ENCODE measurements at regions not wholly inside any gene's neighbourhood (a gene's known extent, or its start where the extent isn't known, plus 50 kb on each side); places are given as distances from the start of the nearest gene placed in this dataset.

DNA sequence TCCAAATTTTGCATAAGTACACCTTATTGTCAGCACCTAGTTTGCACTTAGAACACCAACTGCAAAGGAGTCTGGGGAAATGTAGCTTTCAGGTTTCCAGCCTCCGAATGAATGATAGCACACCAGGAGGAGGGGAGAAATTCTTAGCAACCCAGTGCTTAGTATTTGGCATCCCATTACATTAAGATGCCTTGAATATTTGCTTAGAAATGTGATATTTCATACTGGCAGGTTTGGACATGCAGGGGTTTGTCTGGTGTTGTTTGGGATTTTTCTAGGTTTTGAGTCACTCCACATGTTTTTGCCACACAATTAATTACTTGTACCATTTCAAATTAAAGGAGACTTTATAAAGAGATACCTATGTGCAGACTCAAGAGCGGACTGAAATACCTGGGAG is 60.3 kb upstream of the CAMK2D start:
- TF ChIP-seq CTCF (IDR thresholded peaks at IDR 0.05; ENCODE audit: borderline replicate concordance, extremely low read depth, insufficient read depth): no peak
- intact Hi-C loops (cut with DNase I): loop anchor here (10.0 kb wide), 1 partner anchor 53 kb away; no protein-coding TSS in a partner anchor
- no peaks in the 10 kb centered on the region for H3K4me1 ChIP-seq (ENCODE audit: control insufficient read depth in 2 of 3, insufficient read depth in 2 of 3, low read depth in 1 of 3, low read length in 3 of 3)
- no peak overlapping the region for H3K4me3 ChIP-seq (ENCODE audit: low read length in 3 of 3)
- no peak overlapping the region for H3K9ac ChIP-seq (ENCODE audit: low read length in 3 of 3)
- no peaks in the 10 kb centered on the region for H3K36me3 ChIP-seq (ENCODE audit: control insufficient read depth in 2 of 3, insufficient read depth in 3 of 3, low read length in 3 of 3)
- no peaks in the 10 kb centered on the region for H3K27me3 ChIP-seq (ENCODE audit: control insufficient read depth, insufficient read depth, low read length)
- H3K27ac ChIP-seq (ENCODE audit: low read depth in 2 of 2, low read length in 2 of 2): no peak overlapping the region
- no peaks in the 10 kb centered on the region for H3K9me3 ChIP-seq (ENCODE audit: control insufficient read depth in 2 of 3, insufficient read depth in 1 of 3, low read length in 3 of 3)
- DNase-seq (peak in 2 of 5 donors; percentile 58 to 73), FAIRE-seq (no peak)

DNA sequence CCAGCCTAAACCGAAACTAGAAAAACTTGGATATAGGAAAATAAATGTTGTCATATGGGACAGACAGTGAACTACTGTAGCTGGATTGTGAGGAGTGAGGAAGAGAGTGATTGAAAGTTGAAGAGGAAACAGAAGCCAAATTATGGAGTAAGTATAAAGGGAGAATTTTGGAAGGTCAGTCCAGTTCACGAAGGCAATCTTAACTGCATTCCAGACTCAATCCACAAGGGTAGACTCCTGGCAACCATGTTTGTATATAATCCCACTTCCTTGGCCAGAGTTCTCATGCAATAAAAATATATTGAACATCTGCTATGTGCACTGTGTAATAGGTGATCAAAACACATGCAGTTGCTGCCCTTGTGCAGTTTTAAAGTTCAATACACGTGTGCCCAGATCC is 58.6 kb upstream of the CAMK2D start:
- H3K27me3 ChIP-seq (ENCODE audit: control insufficient read depth, insufficient read depth, low read length): no peaks in the 10 kb centered on the region
- no peak for FAIRE-seq
- intact Hi-C loops (cut with DNase I): loop anchor here (10.0 kb wide), 1 partner anchor 55 kb away; no protein-coding TSS in a partner anchor
- no peaks in the 10 kb centered on the region for H3K36me3 ChIP-seq (ENCODE audit: control insufficient read depth in 2 of 3, insufficient read depth in 3 of 3, low read length in 3 of 3)
- TF ChIP-seq CTCF (IDR thresholded peaks at IDR 0.05; ENCODE audit: borderline replicate concordance, extremely low read depth, insufficient read depth): no peak
- H3K9ac ChIP-seq (ENCODE audit: low read length in 3 of 3): no peak overlapping the region
- no peaks in the 10 kb centered on the region for H3K4me1 ChIP-seq (ENCODE audit: control insufficient read depth in 2 of 3, insufficient read depth in 2 of 3, low read depth in 1 of 3, low read length in 3 of 3)
- no peak for DNase-seq
- no peaks in the 10 kb centered on the region for H3K9me3 ChIP-seq (ENCODE audit: control insufficient read depth in 2 of 3, insufficient read depth in 1 of 3, low read length in 3 of 3)
- no peak overlapping the region for H3K4me3 ChIP-seq (ENCODE audit: low read length in 3 of 3)
- H3K27ac ChIP-seq (ENCODE audit: low read depth in 2 of 2, low read length in 2 of 2): no peak overlapping the region

GRCh38 chr4:113815826-113816225 is 54.3 kb upstream of the CAMK2D start:
- intact Hi-C loops (cut with DNase I): no loop called here
- no peaks in the 10 kb centered on the region for H3K9me3 ChIP-seq (ENCODE audit: control insufficient read depth in 2 of 3, insufficient read depth in 1 of 3, low read length in 3 of 3)
- no peak overlapping the region for H3K4me3 ChIP-seq (ENCODE audit: low read length in 3 of 3)
- H3K4me1 ChIP-seq (ENCODE audit: control insufficient read depth in 2 of 3, insufficient read depth in 2 of 3, low read depth in 1 of 3, low read length in 3 of 3): no peaks in the 10 kb centered on the region
- no peak overlapping the region for H3K27ac ChIP-seq (ENCODE audit: low read depth in 2 of 2, low read length in 2 of 2)
- no peaks in the 10 kb centered on the region for H3K27me3 ChIP-seq (ENCODE audit: control insufficient read depth, insufficient read depth, low read length)
- FAIRE-seq (no peak), DNase-seq (no peak)
- H3K9ac ChIP-seq (ENCODE audit: low read length in 3 of 3): no peak overlapping the region
- no peaks in the 10 kb centered on the region for H3K36me3 ChIP-seq (ENCODE audit: control insufficient read depth in 2 of 3, insufficient read depth in 3 of 3, low read length in 3 of 3)
- TF ChIP-seq CTCF (IDR thresholded peaks at IDR 0.05; ENCODE audit: borderline replicate concordance, extremely low read depth, insufficient read depth): no peak

- Histone ChIP-seq H3K4me1 (ENCODE audit: control insufficient read depth in 2 of 3, insufficient read depth in 2 of 3, low read depth in 1 of 3, low read length in 3 of 3) (no peaks in the 10 kb centered on the region), H3K36me3 (ENCODE audit: control insufficient read depth in 2 of 3, insufficient read depth in 3 of 3, low read length in 3 of 3) (no peaks in the 10 kb centered on the region), H3K27me3 (ENCODE audit: control insufficient read depth, insufficient read depth, low read length) (no peaks in the 10 kb centered on the region), H3K4me3 (ENCODE audit: low read length in 3 of 3) (no peak overlapping the region), H3K9ac (ENCODE audit: low read length in 3 of 3) (no peak overlapping the region), H3K9me3 (ENCODE audit: control insufficient read depth in 2 of 3, insufficient read depth in 1 of 3, low read length in 3 of 3) (no peaks in the 10 kb centered on the region), H3K27ac (ENCODE audit: low read depth in 2 of 2, low read length in 2 of 2) (no peak overlapping the region)
- DNase-seq: no peak
- no peak for FAIRE-seq
- TF ChIP-seq CTCF (IDR thresholded peaks at IDR 0.05; ENCODE audit: borderline replicate concordance, extremely low read depth, insufficient read depth): no peak
- intact Hi-C loops (cut with DNase I): no loop called here
Measured at GRCh38 chr4:113811359-113811758, 49.8 kb upstream of the CAMK2D start.

Data from kidney (tissue), 13 donors.